ENCODE measurements at regions not wholly inside any gene's neighbourhood (a gene's known extent, or its start where the extent isn't known, plus 50 kb on each side); places are given as distances from the start of the nearest gene placed in this dataset.

- H3K4me1 Mint-ChIP-seq: no peaks in the 10 kb centered on the region
- Histone ChIP-seq H3K4me2 (no peak overlapping the region), H3K9me3 (ENCODE audit: low read depth) (no peaks in the 10 kb centered on the region), H3K4me3 (no peak overlapping the region), H3K27me3 (no peaks in the 10 kb centered on the region), H3K79me2 (ENCODE audit: low read depth) (no peaks in the 10 kb centered on the region), H3K4me1 (no peaks in the 10 kb centered on the region), H3F3A (ENCODE audit: low read depth) (no peaks in the 10 kb centered on the region), H3K27ac (no peak overlapping the region), H3K36me3 (no peaks in the 10 kb centered on the region), H3K9ac (no peak overlapping the region), H2AFZ (replicated peaks) (peak overlapping the region; percentile 26), H4K20me1 (ENCODE audit: low read depth) (no peaks in the 10 kb centered on the region)
- DNase-seq (ENCODE audit: low spot score): no peak
- no peaks in the 10 kb centered on the region for H3K9me3 Mint-ChIP-seq
- no peak overlapping the region for H3K27ac Mint-ChIP-seq
- H3K27me3 Mint-ChIP-seq (ENCODE audit: insufficient read depth, low read depth): peaks cover 7% of the 10 kb centered on the region
- no peak overlapping the region for H3K4me3 Mint-ChIP-seq
- TF ChIP-seq EZH2 (IDR thresholded peaks at IDR 0.05) (no peak), CTCF (IDR thresholded peaks at IDR 0.05) (no peak), EZH2phosphoT487 (IDR thresholded peaks at IDR 0.05) (no peak)
- H3K36me3 Mint-ChIP-seq: no peaks in the 10 kb centered on the region
These were observed 113.2 kb upstream of the SPATS2L start for GRCh38 chr2:200193331-200193730.

- TF ChIP-seq CTCF (IDR thresholded peaks at IDR 0.05): no peak
- no peak for TF ChIP-seq EZH2phosphoT487 (IDR thresholded peaks at IDR 0.05)
- TF ChIP-seq EZH2 (IDR thresholded peaks at IDR 0.05): no peak
- Histone ChIP-seq H3K27ac (no peak overlapping the region), H3F3A (ENCODE audit: low read depth) (no peaks in the 10 kb centered on the region), H3K36me3 (no peaks in the 10 kb centered on the region), H3K9ac (no peak overlapping the region), H3K4me1 (no peaks in the 10 kb centered on the region), H3K4me2 (no peak overlapping the region), H2AFZ (replicated peaks) (peak overlapping the region; percentile 26), H3K27me3 (no peaks in the 10 kb centered on the region), H3K9me3 (ENCODE audit: low read depth) (no peaks in the 10 kb centered on the region), H3K79me2 (ENCODE audit: low read depth) (no peaks in the 10 kb centered on the region), H3K4me3 (no peak overlapping the region), H4K20me1 (ENCODE audit: low read depth) (no peaks in the 10 kb centered on the region)
- Mint-ChIP-seq H3K36me3 (no peaks in the 10 kb centered on the region), H3K4me1 (no peaks in the 10 kb centered on the region), H3K27ac (no peak overlapping the region), H3K9me3 (no peaks in the 10 kb centered on the region), H3K27me3 (ENCODE audit: insufficient read depth, low read depth) (peaks cover 7% of the 10 kb centered on the region), H3K4me3 (no peak overlapping the region)
- DNase-seq (ENCODE audit: low spot score): no peak
These were observed 112.7 kb upstream of the SPATS2L start for GRCh38 chr2:200193791-200194190.

GRCh38 chr2:200194746-200195145, 111.7 kb upstream of the SPATS2L start:
- TF ChIP-seq CTCF (IDR thresholded peaks at IDR 0.05) (no peak), EZH2 (IDR thresholded peaks at IDR 0.05) (no peak), EZH2phosphoT487 (IDR thresholded peaks at IDR 0.05) (no peak)
- no peak for DNase-seq (ENCODE audit: low spot score)
- Histone ChIP-seq H3K9ac (no peak overlapping the region), H3K36me3 (no peaks in the 10 kb centered on the region), H3K4me3 (no peak overlapping the region), H3K79me2 (ENCODE audit: low read depth) (no peaks in the 10 kb centered on the region), H3K27ac (no peak overlapping the region), H3K27me3 (no peaks in the 10 kb centered on the region), H4K20me1 (ENCODE audit: low read depth) (no peaks in the 10 kb centered on the region), H3K9me3 (ENCODE audit: low read depth) (no peaks in the 10 kb centered on the region), H3K4me1 (no peaks in the 10 kb centered on the region), H3K4me2 (no peak overlapping the region), H3F3A (ENCODE audit: low read depth) (peaks cover 7% of the 10 kb centered on the region), H2AFZ (replicated peaks) (no peak overlapping the region)
- Mint-ChIP-seq H3K4me1 (peaks cover 2% of the 10 kb centered on the region), H3K27ac (no peak overlapping the region), H3K4me3 (no peak overlapping the region), H3K27me3 (ENCODE audit: insufficient read depth, low read depth) (peaks cover 7% of the 10 kb centered on the region), H3K9me3 (no peaks in the 10 kb centered on the region), H3K36me3 (no peaks in the 10 kb centered on the region)
